K562 (cell line): ENCODE measurements at regions not wholly inside any gene's neighbourhood (a gene's known extent, or its start where the extent isn't known, plus 50 kb on each side); places are given as distances from the start of the nearest gene placed in this dataset.

Source experiments
- CTCF ChIP-seq, 3 experiments: IDR thresholded peaks in 2 of 3; conservative IDR thresholded peaks in 1 of 3; 2 replicates each; pipeline ENCODE4 v1.5.1; 2011 to 2012; ENCODE audit warnings: low read length in 3 of 3, mild to moderate bottlenecking in 3 of 3, control low read depth in 2 of 3, improper control_type of control experiment in 1 of 3, inconsistent platforms in 1 of 3, low read depth in 1 of 3, mixed read lengths in 1 of 3, moderate library complexity in 1 of 3; ENCODE audit not compliant: insufficient read depth in 2 of 3
- HES1 ChIP-seq: fragments of 450-650 bp; IDR thresholded peaks from 2 replicates; pipeline ENCODE4 v1.6.1; 2016; ENCODE audit warnings: low read depth, mild to moderate bottlenecking, moderate library complexity
- LARP7 ChIP-seq: fragments of 450-650 bp; IDR thresholded peaks from 2 replicates; pipeline ENCODE4 v1.6.1; 2016
- NFRKB ChIP-seq: fragments of 450-650 bp; IDR thresholded peaks from 2 replicates; pipeline ENCODE4 v1.6.1; 2016; ENCODE audit warnings: low read depth
- SMC3 ChIP-seq: conservative IDR thresholded peaks from 2 replicates; pipeline ENCODE4 v1.6.1; 2011; ENCODE audit warnings: low read depth, low read length, improper control_type of control experiment; ENCODE audit not compliant: insufficient read depth
- ZBTB5 ChIP-seq: fragments of 450-650 bp; IDR thresholded peaks from 2 replicates; pipeline ENCODE4 v1.6.1; 2017; ENCODE audit warnings: antibody characterized with exemption
- ZNF239 ChIP-seq: fragments of 250-450 bp; sonication (Bioruptor Pico); IDR thresholded peaks from 2 replicates; pipeline ENCODE4 v1.4.0; 2020; ENCODE audit warnings: mild to moderate bottlenecking
- ZSCAN29 ChIP-seq: fragments of 450-650 bp; IDR thresholded peaks from 2 replicates; pipeline ENCODE4 v1.6.1; 2017

GRCh38 chr13:85519363-85519762, 279.9 kb downstream of the SLITRK6 start:
- TF ChIP-seq NFRKB (no peak), HES1 (no peak), ZNF239 (CRISPR knock-in tag) (no peak), SMC3 (no peak), LARP7 (no peak), ZBTB5 (no peak), CTCF (IDR thresholded peaks at IDR 0.05 in 2 of 3, conservative IDR thresholded peaks at IDR 0.05 in 1 of 3; ENCODE audit: insufficient read depth in 2 of 3, low read depth in 1 of 3, low read length in 3 of 3) (no peak), ZSCAN29 (no peak)
